Left hindlimb (tissue), 1 donor: ENCODE measurements at regions not wholly inside any gene's neighbourhood (a gene's known extent, or its start where the extent isn't known, plus 50 kb on each side); places are given as distances from the start of the nearest gene placed in this dataset.
"Not testable (repeated sequence)": the region's sequence is repeated elsewhere in the genome, so short reads cannot be mapped to it uniquely, and the experiment has no call there.

Experiments
- DNase-seq: peaks from one replicate; pipeline ENCODE4 v3.0.0-alpha.2; 2018

DNA sequence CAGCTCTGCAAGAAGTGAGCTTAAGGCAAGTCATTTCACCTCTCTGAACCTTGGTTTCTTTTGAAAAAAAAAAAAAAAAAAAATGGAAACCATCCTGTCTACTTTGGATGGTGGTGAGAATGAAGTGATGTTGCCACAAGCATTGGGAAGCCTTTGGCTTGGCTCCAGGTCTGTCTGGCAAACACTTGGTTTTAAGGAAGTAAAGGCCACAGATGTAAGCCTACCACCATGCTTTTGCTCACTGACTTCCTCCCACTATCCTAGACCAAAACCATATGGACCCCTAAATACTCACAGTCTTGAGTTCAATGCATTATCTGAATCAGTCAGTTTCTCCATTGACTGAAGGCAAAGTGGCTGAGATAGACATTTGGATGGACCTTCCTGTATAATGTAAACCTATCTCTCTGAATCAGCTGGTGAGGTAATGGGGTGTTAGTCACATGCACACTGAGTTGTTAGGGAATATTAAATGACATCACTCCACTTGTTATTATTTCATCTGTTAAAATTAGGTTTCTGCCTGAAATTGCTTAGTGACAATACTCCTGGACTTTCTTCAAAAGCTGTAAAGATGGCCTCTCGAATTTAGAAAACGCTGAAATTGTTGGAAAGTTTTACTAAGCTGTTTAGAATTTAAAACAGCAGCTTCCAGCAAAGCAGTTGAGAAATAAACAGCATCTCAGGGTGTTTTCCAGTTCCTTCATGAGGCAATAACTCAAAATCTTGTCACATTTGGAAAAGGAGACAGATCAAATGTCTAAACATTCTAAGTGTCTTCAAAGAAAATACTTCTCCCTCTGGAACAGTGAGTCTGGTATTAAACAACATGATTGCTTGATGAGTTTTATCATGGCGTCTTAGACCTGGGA lies 833.5 kb downstream of the DHX35 start:
- DNase-seq = no peak

DNA sequence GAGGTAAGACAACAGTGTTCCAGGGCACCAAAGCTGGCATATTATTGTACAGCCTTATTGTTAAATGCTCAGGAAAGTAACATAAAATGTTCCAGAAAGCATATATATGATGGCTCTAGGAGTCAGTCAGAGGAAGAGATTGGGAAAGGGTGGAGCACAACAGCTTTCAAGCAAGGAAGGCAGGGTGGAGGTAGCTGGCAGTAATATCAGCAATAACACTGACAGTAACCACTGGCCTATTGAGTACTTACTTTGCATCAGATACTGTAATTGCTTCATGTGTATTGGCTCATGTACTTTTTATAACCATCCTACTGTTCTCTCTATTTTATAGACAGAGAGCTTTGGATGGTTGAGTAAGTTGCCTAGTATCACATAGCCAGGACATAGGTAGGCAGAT lies 830.2 kb downstream of the DHX35 start:
- no peak for DNase-seq

DNA sequence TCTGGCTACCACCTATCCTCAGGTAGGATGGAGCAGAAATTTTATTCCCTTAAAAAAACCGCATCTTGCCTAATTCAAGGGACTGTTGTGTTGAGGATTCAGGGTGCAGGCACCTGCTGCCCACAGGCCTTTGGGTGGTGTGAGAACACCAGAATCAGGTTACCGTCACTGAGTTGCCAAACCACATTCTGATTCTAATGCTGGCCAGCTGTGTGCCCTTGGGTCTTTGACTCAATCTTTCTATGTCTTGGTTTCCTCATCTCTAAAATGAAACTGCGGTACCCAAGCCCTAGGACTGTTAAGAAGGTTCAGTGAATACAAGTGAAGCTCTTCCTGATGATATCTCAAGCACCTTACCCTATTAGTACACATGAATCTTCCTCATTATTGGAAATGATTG lies 827.3 kb downstream of the DHX35 start:
- no peak for DNase-seq

DNA sequence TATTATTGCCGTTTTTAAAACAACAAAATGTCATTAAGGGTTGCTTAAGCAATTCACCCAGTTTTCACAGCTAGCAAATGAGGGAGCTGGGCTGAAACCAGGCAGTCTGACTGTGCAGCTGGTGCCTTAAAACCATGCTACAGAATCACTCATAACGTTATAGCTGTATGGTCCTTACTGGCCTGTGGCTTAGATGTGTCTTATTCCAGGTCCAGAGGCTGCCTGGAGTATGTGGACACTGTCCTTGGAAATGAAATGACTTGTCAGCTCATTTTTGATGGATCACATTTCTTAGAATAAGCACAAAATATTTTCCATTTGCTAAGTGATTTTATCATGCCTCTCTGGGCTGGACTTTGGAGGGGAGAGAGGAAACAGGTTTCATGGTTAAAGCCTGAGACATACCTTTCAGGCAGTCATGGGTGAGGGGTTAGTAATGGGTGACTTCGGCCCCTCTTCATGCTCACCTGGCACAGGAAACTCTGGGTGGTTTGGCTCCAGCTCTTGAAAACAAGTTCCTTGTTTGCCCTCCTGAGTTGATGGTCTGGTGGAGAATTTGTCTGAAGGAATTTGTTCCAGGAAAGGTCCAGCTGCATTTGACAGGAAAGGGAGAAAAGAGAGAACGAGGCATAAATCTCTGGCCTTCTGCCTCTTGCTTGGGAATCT lies 823.2 kb downstream of the DHX35 start:
- DNase-seq = no peak

DNA sequence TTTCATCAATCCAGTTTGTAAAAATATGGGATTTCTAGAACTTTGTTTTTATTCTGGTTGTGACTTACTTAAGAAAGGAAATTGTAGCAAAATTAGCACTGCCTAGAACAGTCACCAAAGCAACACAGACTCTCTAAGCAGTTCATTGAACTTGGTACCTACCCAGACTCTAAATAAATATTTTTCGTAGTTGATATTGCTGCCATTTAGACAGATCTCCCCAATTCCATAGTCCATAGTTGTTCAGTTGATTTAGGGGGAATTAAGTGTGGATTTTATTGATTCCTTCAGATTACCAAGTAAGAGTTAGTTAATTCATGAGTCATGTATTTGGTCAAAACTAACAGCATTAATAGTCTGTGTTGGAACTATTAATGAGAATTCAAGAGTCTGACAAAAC lies 822.5 kb downstream of the DHX35 start:
- DNase-seq = no peak

DNA sequence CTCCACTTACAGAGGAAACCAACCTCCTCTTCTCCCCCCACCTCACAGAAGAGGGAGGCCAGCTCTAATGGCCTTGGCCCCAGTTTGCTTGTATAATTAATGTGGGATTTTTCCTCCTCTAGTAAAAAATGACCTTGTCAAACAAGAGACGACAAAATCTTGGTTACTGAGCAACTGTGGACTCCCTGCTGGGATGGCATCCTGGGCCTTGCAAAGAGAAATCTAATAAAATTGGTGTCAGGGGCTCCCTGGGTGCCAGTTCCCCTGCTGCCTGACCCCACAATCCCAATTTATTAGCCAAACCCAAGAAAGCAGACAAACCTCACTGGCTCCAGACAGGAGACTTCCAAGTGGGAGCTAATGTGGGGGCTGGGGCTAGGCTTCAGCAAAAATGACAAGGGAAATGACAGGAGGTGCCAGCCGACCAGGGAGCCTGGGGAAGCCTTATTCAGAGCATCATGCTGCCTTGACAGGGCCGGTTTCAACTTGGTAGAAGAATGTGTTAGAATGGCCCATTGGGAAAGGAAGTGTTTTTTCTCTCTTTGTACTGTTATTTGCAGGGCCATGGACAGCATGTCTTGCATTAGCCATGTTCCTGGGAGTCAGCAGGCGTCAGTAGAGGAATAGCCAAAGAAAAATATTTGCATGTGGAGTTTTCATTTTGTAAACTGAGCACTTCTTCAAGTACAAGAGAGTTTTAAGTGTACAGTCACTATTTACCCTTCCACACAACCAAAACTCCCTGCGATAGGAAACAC lies 816.9 kb downstream of the DHX35 start:
- no peak for DNase-seq

DNA sequence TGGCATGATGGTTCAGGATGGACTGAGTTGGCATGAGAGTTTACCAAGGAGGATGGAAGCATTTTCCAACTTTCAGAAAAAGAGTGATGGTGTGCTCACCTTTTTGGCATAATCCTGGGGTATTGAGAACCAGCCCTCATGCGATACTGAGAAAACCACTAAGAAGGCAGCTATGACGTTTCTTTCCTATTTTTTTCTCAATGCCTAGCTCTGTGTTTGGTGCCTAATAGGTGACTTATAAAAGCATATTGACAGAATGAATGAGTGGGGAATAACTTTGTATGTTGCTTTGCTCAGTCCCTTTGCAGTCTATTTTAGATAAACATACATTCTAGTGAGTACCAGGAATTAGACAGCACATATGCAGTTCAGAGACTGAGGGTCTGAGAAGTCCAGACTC lies 816.3 kb downstream of the DHX35 start:
- no peak for DNase-seq

DNA sequence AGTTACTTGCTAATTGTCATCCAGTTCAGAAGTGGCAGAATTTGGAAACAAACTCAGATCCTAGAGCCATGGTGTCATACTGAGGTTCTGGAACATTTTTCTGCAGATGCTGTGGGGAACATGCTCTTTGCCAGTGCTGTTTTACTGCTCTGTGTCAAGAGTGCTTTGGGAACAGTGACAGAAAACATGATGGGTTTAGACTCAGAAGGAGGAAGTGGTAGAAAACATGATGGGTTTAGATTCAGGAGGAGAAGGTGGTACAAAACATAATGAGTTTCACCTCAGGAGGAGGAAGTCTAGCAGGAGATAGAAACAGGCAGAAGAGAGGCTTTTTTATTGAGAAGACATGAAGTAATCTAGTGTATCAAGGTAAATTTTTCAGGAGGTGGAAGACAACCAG lies 815.5 kb downstream of the DHX35 start:
- no peak for DNase-seq

DNA sequence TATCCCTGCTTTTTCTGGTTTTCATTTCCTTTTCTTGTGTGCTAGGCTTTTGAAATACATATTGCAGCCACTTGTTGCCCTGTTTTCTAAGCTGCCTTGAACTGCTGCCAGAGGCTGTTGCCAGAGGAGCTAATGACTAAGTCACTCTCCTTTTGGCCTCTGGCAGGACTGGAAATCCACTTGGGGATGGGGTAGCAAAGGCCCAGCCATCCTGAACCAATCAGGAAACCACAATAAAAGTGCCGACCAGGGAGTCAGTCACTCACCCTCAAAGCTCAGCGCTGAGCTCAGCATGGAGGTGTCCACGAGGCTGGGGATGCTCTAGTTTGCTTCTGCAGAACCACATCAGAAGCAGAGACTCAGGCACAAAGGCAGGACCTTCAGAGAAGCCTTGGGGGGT lies 813.0 kb downstream of the DHX35 start:
- DNase-seq = no peak

DNA sequence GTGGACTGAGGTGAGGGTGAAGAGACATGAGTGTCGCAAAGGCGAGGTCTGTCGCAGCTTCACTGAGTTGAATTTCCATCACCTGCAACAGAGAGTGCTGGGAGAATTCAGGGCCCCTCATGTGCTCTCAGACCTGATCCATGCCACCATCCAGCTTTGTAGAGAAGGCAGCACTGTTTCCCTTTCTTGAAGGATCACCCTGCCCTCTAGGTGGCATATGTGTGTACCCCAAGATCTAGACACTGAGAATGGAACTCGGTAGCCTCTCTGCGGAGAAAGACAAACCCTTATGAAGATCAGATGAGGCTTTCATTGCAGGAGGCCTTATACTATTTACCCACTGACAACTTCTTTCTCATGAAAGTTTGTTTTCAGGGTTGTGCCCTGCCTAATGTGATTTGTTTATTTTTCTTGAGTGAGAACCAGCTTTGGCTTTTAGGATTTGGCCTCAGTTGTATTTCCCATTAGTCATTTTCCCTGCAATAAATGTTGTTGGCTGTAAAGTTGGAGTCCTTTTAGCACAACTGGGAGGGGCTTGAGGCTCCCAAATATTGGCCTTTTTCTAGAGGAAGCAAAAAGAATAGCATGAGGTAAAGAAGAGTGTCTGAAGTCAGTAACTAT lies 811.3 kb downstream of the DHX35 start:
- no peak for DNase-seq

DNA sequence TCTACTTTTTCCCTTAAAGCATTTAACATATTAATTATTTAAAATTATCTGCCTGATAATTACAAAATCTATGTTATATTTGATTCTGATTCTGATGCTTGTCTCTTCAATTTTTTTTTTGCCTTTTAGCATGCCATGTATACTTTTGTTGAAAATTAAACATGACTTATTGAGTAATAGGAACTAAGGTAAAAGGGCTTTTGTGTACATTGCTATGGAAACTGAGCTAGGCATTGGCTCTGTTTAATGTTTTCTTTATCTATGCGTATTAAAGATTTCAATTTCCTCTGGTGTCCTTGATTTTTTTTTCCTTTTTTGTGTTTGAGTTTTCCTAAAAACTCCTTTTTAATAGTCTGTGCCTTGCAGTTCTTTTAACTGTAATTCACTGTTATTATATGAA lies 805.2 kb downstream of the DHX35 start:
- DNase-seq = no peak

DNA sequence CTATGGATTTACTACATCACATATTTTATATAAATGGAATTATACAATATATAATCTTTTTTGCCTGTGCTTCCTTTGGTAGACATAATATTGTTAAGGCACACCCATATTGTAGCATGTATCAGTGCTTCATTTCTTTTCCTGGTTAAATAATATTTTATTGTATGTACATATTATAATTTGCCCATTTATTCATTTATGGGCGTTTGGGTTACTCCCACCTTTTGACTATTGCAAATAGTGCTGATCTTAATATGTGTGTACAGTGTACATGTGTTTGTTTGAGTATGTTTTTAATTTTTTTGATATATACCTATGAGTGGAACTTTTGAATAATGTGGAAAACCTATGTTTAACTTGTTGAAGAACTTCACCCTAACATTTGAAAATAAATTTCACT lies 804.2 kb downstream of the DHX35 start:
- no peak for DNase-seq

DNA sequence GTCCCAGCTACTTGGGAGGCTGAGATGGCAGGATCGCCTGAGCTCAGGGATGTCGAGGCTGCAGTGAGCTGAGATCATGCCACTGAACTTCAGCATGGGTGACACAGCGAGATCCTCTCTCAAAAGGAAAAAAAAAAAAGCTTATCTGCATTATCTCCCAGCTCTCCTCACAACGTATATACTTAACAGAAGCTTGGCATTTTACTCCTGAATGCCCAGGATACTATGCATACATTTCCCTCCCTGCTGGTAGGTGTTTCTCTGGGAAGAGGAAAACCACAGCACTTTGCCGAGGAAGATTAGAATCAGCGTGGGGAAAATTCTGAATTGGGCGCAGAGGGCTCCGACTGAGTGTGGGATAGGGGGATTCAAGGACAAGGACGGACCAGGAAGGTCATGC lies 800.6 kb downstream of the DHX35 start:
- DNase-seq = no peak

DNA sequence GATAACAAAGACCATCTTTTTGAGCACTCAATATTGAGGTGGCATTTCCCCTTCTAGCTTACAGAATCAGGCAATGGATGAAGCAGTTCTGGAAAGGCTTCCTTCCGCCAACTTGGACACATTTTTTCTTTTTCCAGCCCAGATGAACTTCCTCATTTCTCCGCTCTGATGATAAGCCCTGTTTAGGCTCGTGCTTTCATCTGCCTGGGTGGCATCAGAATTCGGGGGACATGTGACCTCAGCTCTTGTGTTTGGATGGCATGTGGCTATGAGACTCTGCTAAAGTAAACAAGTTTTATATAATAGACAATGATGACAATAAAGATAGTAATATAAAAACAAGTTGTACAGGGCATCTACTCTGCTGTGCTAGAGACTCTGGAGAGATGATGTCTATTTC lies 796.7 kb downstream of the DHX35 start:
- DNase-seq = no peak

DNA sequence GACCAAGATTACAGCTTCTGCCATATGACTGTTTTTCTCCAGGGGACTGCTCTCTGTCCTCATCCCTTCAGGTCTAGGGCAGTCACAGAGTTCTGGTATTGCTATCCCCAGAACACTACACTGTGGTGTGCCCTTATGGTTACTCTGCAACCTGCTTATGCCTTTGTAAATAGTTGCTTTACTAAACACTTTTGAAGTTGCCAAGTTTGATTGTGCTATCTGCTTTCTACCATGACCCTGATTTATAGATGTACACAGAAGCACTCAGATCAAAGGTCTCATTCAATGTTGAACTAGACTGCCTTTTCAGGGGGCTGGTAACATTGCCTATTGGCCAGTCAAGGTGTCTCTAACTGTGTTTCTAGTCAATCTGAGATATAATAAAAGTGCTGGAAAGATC lies 794.7 kb downstream of the DHX35 start:
- no peak for DNase-seq

DNA sequence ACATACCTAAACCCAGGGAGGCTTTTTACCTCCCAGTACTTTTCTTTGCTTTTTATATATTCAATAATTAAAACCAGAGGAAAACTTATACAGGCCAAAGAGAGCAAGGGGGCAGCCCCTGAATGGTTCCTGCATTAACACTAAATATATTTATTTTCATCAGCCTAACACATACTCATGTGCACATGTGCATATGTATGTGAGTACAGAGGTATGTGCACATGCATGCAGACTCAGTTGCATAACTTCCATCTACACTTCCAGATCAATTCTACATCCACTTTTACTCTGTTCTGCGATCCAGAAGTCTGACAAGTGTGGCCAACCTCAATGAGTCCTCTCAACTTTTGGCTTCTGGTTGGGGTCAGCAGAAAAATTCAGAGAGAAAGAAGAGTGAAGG lies 794.2 kb downstream of the DHX35 start:
- no peak for DNase-seq

DNA sequence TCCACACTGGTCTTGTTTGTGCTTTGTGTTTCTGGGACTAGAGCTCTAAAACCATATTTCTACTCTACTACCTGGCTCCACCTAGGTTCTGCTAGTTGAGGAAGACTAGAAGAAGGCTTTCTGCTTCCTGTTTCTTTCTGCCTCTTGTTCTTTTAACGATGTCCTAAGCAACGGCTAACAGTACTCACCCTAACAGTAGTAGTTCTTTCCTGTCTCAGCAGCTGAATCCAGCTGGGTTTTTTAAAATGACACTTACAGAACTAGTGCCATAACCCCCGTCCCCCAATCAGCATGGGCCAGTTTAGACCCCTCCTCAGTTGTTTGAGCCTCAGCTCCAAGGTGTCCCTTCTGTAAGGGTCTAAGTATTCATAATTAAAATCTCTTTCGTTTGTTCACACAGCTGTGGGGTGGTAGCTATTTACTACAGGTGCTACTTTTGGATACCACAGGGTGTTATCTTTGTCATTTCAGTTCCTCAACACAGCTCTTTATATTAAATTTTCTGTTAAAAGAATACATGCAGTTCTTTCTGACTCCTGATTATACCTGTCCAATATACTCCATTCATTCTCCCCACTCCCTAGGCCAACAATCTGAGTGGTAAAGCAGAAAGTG lies 790.2 kb downstream of the DHX35 start:
- no peak for DNase-seq

DNA sequence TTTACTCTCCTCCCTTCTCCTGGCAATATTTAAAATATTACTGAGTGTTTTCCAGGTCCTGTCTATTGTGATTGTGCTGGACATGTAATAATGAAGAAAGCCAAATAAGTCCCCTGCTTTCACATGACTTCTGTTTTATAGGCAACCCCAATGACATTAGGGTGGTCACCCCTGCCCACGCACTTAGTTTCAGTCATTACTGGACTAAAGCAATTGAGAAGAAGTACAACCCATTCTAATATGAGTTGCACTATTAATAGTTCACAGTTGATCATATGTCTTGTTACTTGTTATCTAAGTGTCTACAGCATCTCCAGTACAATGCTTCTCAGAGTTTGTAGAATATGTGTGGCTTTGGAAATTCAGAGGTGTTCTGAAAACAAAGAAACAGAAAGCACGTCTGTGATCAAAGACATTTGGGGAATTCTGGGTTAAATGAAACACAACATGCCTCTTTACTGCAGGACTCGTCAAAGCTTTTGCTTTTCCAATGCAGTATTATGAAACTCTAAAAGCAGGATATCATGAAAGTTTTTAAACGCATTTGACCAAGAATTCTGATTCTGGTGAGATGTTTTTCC lies 789.5 kb downstream of the DHX35 start:
- no peak for DNase-seq

DNA sequence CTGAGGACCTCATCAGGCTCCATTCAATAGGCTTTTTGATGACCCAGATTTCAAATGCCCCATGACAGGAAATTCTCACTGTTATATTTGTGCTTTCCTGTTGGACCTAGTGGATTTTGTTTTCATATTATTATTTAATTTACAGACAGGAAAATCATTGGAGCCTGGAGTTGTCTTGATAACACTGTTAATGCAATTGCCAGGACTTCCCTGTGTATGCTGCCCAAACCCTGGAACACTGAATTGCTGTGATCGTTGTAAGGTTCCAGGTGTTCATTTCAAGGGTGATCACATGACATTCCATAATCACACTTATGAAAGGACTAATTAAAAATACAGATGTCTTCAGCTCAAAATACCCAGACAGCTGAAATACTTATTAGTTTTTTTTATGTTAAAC lies 783.2 kb downstream of the DHX35 start:
- DNase-seq = no peak

DNA sequence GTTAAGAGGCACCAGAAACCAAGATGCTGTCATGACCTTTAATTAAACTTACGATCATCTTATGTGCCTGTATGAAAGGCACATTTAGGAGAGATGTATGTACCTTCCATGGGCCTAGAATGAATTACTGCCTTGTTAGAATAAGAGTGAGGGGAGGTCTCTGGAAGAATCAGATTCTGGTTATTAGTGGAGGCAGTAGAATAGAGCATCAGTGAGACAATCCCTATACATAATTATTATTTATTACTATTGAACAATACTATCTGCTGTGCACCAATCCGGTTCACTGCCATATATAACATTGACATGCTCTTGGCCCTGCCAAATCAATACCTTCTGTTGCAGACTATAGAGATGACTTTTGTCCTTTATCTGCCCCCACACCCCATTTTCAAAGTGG lies 776.5 kb downstream of the DHX35 start:
- DNase-seq = no peak

DNA sequence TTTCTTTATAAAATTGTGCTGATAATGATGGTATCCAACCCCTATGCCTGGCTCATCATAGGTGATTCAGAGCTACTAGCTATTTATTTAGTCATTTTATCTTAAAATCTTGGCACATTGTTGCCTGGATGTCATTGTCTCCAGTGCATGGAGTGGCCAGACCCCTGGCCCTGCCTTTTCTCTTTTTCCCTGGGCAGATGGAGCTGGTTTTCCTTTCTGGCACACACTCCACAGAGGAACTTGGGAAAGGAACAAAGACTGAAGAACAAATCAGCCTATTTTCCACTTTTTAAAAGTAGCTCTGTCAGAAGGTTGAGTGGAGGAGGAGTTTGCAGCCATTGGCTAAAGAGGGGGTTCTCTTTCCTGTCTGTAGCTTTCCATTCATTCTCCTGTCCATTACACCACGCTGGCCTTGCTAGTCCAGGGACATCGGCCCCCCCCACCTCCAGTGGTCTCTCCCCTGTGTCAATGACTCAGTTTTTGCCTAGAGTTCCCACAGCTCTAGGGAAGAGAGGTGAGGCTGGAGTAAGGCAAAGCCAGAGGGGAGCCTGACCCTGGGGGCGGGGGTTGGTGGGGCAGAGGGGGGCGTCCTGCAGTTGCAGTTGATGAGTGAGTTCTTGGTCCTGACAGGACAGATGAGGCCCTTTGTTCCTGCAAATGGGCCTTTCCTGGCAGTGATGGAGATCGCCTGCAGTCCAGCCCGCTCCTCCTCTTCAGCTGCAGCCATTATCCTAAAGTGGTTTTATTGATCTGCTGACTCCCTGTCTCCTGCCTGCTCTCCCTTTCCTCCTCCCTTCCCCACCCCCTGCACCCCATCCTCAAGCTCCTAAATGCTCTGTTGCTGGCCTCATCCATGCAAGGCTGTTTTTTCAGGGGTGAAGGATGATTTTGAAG lies 774.5 kb downstream of the DHX35 start:
- DNase-seq = no peak

DNA sequence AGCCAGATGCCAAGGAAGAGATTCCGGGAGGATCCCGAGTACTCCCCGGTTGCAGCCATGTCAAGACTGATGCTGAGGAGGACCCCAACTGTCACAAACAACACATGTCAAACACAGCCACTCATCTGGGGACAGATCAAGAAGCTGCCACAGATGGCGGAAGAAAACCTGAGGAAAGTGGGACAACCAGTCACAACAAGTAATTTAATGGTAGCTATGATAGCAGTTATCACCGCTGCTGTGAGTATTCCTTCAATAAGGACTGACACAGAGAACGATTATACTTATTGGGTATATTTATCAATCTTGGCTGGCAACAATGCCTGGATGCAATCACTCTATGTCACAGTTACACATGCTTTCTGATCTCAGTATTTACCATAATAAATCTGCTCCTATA lies 763.4 kb downstream of the DHX35 start:
- not testable (repeated sequence) for DNase-seq
